Stimulated activated CD8-positive, alpha-beta memory T cell treated with anti-CD3 and anti-CD28 coated beads, Interleukin-12 subunit alpha, Interleukin-12 subunit beta, amount 100 ng/mL, for 24 hours (primary cell): ENCODE measurements at regions not wholly inside any gene's neighbourhood (a gene's known extent, or its start where the extent isn't known, plus 50 kb on each side); places are given as distances from the start of the nearest gene placed in this dataset.

Experiments used
- DNase-seq: peaks from one replicate; pipeline ENCODE4 v3.0.0-alpha.2; 2020; ENCODE audit errors: extremely low read depth

DNA sequence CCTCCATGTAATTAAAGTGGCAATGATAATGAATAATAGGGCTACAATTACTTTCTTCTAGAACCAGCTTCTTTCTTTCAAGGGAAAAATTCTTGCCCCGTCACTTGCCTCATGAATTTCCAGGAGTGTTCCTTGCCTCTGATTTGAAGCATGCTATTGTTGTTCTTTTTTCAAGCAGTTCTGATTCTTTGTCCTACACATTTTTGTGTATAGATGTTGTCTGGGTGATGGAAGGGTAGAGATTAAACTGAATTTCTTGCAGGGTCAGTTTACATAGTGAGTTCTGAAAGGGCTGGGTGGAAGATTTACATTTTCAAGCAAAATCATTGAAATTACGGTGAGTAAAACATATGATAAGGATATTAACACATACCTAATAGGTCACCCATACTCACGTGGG lies 107.0 kb upstream of the TENM3 start:
- DNase-seq, result no peak

DNA sequence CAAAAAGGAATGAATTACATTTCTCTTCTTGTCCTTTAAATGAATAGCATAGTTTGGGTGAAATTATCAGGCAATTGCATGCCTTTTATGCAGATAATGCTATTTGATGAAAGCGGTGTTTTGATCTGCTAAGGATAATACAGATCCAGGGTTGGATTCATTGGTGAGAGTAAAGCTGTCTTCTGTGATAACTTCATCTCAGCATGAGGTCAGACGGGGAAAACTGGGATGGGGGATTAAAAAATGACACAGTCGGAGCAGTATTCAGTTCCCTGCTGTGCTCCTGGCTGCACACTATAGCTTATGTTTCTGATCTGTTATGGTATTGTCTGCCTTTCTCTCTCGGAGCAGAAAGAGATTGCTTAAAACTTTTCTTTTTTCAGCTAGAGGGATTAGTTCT lies 105.9 kb upstream of the TENM3 start:
- DNase-seq, result no peak

DNA sequence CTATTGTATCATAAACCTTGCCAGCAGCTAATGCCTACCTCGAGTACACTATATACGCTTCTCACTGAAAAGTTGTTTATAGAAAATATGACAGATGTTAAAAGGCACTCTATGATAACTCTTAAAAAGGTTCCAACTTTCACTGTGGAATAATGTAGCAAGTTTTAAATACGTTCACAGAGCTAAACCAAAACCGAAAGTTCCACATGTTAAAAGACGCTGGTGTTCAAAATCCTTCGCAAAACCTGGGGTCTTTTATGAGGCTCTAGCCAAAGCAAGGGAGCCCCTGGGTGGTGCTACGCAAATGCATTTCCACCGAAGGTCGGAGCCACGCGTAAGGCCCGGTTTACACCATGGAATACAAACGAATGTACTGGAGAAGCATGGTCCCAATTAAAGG lies 103.7 kb upstream of the TENM3 start:
- DNase-seq, result no peak

DNA sequence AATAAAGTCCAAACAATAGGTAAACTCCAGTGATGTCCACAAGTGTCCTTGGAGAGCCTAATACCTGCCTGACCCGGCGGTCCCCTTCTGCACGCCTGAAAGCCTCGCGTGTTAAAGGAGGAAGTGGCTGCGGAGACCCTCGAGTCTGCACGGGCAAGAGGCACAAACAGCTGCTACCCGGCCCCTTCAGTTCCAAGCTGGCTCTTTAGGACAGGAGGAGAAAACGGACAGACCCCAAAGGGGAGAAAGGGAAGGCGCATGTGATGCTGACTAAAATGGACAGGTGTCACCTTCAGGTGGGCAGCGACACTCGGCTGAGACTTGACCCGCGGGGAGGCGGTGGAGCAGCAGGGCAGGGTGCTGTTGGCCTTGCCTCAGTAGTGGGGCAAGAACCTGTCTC lies 102.7 kb upstream of the TENM3 start:
- DNase-seq, result no peak

DNA sequence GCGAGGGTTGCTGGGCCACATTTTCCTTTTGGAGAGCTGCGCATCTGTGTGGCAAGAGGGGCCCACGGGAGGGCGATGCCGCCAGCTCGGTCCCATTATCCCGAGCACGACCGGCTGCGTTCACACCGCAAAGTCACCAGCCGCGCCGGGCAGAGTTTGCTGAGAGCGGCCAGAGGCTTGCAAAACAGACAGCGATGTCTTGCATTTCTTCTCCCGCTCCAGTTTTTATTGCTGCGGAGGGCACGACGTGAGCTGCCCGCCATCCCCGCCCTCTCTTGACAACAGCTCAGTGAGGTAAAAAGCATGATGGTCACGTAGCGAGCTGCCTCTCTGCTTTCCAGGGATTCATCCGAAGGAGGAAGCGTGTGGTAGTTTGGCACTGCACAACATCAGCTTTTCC lies 102.1 kb upstream of the TENM3 start:
- no peak for DNase-seq

DNA sequence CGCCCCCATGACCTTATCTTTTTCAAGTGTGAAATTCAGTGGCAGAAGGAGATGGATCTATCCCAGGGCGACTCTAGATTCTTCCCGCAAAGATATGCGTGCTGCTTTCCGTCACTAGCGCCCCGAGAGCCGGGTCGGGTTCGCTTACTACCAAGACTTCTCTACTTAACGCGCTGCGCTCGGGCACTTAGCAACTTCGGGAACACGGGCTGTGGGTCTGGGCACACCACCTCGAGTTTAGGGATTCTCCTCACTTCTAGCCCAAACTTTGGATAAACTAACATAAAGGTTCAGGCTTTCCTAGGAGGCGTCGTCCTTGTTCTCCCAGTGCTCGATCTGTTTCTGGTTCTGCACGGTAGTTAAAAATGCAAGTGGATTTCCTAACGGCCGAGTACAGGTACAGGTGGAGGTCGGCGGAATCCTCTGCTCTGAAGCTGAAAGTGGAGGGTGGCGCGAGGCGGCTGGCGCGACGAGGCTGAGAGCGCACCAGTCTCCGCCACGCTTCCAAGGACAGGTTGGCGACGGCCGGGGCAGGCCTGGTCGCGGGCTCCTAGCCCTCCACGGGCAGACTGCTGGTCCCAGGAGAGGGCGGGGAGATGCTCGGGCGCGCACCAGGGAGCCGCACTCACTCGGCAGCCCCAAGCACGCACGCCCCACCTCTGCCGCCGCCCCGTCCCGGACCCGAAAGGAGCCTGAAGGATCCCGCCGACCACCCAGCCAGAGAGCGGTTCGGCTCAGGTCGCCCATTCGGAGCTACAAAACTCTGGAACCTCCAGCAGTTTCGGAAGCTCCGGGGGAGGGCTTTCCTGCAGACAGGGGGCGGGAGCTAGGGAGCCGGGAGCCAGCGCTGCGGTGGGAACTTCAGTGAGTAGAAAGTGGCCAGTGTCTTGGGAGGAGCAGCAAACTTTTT lies 100.8 kb upstream of the TENM3 start:
- DNase-seq, result no peak

DNA sequence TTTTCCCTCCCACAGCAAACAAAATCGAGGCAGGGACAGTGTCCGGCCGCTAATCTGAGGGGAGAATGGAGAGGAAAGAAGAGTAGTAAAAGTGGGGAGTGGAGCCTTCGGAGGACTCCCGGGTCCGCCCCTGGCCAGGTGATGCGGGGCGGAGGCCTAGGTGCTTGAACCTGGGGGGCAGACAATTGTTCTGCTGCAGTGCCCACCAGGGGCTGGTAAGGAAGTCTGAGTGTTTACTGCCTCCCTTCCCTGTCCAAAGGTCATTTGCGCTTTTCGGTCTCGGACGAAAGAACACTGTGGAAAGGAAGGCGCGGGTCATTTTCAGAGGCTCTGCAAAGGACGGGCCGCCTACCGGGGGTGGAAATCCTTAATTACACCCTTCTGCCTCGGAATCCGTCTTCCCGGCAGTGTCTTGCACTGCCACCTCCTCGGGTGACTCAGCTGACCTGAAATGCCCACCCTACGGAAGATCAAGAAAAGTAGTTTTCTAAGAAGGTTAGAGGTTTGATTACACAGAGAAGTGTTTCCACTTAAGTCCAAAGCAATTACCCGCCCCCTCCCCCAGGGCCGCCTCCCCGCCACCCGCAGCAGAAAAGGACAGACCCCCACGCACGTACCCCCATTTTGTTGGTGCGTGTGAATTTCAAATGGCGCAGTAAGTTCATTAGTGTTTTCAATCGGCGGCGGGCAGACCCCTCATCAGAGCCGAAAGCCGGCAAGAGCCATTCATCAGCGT lies 99.9 kb upstream of the TENM3 start:
- DNase-seq, result no peak

DNA sequence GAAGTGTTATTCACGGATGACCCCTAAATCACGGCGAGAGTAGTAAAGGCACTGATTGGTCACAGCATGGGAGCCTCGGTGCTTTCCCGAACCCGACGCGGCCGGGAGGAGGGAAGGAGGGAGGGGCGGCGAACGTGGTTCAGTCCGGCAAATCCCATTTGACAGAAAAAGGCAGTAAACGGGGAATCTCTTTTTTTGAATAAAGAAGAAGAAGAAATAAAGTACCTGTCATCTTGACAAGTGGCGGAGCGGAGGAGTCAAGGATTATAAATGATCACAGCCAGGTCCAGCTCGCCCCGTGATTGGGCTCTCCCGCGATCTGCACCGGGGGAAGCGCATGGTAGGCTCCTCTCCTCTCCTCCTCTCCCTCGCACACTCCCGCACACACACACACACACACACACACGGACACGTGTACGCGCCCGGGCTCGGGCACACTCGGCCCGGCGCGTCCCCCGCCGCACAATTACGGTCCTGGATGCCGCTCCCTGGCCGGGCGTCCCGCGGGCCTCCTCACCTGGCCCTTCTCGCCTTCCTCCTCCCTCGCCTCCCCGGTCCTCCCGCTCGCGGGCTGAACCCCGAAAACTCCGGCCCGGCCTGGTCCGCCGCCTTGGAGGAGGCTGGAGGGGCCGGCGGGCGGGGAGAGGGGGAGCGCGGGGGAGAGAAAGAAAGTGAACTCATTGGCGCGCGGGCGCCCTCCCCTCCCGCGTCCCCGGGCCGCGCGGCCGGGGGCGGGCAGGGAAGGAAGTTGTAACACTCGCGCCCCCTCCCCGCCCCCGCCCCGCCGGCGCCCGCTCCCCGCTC lies 99.2 kb upstream of the TENM3 start:
- no peak for DNase-seq

DNA sequence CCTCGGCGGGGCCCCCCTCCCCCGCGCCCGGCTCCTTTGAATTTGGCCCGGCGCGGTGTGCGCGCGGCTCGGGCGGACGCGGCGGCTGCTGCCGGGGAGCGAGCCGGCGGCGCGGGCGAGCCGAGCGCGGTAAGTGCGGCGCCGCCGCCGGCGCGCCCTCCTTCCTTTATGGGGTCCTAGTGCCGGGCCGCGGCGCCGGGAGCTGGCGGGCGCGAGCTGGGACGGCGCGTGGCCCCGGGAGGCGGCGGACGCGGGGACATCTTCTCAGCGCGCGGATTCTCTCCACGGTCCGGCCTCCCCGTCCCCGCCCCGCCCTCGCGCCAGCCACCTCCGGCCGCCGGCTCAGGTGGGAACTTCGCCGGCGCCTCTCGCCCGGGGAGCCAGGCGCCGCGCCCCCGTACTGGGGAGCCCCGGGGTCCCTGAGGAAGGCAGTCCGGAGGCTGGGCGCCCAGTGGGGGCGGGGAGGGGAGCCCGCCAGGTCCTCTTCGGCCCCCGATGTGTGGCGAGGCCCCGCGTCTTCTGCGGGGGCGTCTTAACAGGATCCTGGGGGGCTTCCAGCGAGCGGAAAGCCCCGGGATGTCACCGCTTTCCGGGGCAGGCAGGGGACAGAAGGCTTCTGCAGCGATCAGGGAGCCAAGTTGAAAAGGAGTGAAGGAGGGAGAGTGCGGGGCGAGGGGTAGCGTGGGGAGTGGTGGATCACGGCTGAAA lies 98.4 kb upstream of the TENM3 start:
- no peak for DNase-seq

DNA sequence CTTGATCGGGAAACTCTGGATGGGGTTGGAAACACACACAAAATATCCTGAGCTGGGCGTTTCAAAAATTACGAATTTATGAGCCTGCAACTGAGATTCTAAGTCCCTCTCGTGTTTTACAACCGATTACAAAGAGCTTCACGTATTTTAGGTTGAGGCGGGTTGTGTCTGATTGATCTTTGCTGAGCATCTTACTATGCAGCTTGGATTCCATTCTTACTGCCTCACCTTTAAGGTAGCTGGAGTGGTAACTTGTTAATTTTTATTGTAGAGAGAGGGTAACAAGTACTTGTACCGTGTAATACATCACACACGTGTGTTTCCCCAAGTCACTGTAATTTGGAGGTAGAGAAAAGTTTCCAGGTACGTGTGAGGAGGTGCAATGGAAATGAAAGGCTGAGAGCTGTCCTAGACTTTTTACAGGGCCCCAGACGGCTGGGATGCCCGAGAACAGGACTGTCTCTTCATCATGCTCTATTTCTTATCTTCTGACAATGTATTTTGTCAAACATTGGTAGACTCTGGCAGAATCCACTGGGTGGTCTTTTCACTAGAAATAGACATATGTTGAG lies 97.8 kb upstream of the TENM3 start:
- DNase-seq, result no peak

DNA sequence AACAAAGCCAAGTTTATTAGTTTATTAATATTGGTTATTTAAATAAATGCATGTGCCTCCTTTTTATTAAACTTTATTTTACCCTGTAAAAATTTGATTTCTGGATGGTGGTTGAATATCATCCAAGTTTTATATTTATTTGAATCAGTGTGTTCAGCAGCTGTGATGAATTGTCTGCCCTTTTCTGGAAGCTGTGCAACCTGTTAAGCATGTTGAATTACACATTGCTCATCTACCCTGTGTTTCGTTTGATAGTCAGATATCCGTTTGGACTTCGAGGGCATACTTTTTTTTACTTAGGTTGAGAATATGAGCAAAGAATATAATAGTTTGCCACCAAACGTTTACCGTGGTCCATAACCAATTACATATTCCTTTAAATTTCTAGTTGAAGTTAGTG lies 95.8 kb upstream of the TENM3 start:
- no peak for DNase-seq

DNA sequence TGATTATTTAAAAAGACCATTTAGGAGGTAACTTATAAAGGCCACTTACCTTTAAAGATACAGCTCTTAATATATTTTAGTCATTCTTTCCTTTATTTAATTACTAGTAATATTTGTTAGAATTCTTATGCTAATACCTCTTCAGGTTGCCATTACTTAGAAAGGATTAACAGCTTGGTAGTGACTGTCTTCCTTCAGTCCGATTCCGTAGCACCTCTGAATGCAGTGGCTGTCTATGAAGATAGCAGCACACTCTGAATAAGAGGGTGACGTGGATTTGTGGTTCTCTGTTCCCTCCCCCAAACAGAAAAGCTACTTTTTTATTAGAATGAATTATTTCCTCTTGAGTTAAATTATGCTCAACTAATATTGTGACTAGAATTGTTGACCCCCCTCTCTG lies 92.6 kb upstream of the TENM3 start:
- no peak for DNase-seq

DNA sequence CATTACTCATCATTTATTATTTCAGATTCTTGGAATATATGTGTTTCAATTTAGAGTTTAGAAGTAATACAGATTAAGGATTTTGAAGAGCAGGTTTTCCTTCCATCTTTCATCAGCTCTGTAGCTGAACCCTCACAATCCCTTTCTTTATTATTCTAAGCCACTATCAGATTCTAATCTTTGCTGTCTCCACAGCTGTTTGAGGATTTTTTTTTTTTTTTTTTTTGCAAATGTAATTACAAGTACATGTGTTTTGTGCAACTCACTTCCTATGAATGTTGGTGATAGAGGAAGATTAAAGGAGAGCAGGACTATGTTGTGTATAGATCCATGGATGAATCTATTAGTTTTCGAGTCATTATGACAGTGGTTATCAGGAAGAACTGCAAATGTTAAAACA lies 87.4 kb upstream of the TENM3 start:
- DNase-seq, result no peak

DNA sequence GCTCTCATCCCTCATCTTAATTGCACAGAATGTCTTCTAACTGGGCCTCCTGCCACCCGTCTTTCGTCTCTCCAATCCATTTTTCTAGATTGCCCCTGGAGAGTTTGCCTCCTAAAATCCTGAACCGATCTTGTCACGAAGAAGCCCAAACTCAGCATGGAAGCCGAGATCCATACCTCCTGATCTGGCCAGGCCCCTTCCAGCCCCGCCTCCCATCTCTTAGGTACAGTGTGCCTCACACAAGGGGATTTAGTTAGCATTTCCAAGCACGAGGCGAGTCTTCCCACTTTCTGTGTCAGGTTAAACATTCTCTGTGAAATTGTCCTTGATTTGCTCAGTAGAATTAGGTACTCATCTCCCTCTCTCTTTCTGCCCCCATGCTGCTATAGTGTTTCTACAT lies 80.0 kb upstream of the TENM3 start:
- no peak for DNase-seq

DNA sequence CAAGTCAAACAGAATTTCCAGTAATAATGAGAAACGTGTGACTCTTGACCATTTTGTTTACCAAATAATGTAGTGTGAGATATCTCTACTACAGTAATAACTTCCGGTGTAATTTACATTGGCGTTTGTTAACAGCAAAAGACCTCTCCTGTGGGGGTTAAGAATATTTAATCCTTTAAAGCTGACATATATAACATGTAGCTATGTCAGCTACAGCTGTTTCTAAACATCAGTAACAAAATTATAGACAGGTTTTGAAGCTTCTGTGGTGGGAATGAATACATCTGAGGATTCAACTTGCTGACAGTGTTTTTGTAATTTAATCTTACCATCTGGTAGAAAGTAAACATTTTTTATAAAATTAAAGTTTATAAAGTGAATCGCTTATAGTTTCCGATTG lies 73.6 kb upstream of the TENM3 start:
- DNase-seq, result no peak

DNA sequence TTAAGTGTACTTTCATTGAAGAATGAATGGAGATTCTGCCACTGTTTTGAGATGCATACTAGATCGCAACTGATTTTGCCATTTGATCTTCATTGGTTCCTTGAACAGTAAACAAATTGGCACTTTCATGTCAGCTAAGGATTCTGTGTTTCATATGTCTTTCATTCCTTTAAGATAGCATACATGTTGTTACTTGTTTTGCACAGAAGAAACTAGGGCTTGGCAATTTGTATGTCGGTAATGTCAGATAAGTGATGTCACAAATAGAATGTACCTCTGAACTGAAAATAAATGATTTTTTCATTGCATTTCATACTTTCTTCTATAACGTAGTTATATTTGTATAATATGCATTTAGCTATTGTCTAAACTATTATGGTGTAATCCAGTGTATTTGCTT lies 73.2 kb upstream of the TENM3 start:
- DNase-seq, result no peak

DNA sequence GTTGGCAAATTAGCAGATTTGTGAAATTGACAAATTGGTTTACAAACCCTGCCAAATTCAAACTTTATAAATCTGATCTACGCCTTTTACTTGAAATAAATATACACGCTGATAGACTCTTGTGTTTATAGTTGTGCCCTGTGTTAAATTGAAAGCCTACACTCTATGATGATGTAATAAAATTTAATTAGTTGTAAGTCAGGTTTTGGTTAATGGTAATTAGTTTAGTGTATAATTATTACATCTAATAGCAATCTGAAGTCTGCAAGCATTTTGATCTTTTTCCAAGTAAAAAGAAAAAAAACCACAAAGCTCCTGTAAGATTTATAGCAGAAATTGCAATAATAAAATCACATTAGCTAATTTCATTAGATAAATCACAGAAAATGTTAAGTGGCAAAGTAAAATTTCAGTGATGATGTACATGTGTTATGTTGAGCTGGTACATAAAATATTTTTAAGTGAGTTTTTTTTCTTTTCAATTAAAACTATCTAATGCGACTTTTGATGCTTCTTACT lies 72.7 kb upstream of the TENM3 start:
- DNase-seq, result no peak

DNA sequence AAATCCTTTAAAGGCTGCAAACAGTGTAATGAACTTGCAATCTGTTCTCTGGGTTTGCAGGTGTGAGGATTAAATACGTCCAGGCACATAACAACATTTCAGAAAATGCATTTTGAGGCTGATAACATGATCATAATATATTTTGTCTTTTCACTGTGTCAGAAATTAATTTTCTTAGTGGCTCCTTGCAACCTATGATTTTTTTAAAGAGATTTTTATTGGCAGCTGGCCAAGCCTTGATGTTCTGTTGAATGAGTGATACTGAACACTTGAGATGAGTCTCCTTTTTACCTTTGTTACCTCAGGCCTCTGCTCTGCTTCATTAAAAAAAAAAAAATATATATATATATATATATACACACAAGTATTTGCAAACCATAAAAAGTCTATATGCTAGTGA lies 68.2 kb upstream of the TENM3 start:
- DNase-seq, result no peak

DNA sequence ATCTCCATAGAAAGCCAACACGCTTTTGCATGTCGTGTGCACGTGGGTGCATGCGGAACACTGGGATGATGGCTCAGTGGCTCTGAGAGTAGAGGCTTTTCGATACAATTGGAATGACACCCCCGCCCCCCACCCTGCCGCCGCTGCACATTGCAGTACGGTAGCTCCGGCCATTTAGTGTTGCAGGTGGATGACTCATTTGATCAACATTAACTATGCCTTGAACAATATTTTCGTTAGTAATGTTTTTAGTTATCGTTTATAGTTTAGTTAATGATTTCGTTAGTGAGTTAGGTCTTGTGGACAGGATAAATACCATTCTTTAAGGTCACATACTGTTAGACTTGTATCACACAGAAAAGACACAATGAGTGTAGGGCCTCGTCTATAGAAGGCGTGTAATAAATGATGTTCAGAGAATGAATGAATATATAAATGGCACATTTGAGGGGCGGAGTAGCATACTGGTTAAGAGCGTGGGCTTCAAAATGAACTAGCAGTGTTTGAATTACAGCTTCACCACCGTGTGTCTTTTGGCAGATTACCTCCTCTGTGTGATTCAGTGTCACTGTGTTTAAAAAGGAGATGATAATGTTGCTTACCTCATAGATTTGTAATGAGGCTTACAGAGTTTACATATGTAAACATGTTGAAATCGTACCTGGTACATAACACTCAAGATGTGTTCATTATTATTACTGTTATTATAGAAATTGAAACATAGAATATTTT lies 67.2 kb upstream of the TENM3 start:
- DNase-seq, result no peak

DNA sequence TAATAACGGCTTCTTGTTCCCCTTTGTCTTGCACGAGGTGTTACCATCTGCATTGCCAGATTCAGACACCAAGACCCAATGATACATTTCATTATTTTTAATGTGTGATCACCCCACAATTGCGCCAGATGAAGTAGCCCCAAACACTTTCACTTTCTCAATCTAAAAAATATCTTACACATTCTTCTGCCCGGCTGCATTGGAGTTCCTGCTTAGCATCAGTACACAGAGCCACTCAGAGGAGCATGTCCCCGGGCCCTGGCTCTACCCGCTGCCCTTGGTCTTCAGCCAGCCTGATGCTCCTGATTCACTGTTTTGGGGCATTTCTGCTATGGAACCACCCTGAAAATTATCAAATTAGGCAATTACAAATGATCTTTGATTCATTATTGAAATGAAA lies 66.0 kb upstream of the TENM3 start:
- DNase-seq, result no peak

DNA sequence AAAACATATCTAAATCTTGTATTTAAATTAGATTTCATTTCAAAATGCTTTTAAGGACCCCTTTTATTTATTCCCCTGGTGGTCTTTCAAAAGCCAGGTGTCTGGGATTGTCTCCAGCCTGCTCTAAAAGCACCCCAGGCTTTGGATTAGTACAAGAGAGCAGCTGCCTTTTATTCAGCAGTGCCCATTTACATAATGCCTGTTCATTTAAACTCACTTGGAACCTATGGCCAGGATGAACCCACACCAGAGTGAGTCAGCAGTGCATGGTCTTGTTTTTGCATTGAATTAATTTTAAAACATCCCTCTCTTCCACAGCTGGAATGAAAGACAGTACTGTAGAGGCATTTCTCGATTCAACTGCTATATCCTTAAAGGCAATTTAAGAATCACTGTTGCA lies 64.1 kb upstream of the TENM3 start:
- no peak for DNase-seq
